ENCODE measurements at regions not wholly inside any gene's neighbourhood (a gene's known extent, or its start where the extent isn't known, plus 50 kb on each side); places are given as distances from the start of the nearest gene placed in this dataset.
"Not testable (repeated sequence)": the region's sequence is repeated elsewhere in the genome, so short reads cannot be mapped to it uniquely, and the experiment has no call there.

DNA sequence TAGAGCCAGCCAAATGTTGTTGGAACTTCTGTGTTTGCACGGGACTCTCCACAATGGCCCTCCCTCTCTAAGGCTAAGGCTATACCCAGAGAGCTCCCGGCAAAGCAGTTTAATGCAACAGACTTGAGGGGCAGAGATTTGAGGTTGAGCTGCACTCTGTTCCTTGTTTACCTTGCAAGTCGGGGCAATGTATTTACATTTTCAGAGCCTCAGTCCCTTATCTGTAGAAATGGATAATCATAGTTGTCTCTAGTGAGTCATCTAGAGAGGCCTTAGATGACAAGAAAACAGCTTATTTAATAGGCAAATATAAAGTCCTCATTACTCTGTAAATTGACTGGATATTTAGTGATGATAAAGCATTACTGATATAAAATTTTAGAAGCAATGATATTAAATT lies 917.7 kb downstream of the MCTP2 start:
- Histone ChIP-seq H3K36me3 (ENCODE audit: control insufficient read depth, low read length) (no peaks in the 10 kb centered on the region), H3K27ac (ENCODE audit: low read depth, low read length) (no peak overlapping the region), H3K4me1 (ENCODE audit: control insufficient read depth, low read length) (no peaks in the 10 kb centered on the region), H3K9me3 (ENCODE audit: control insufficient read depth, insufficient read depth, low read length) (no peaks in the 10 kb centered on the region), H3K4me2 (ENCODE audit: low read length) (no peak overlapping the region), H3F3A (ENCODE audit: control insufficient read depth, insufficient read depth) (no peaks in the 10 kb centered on the region), H3K9me2 (replicated peaks; ENCODE audit: control insufficient read depth, low read length) (no peaks in the 10 kb centered on the region), H3K27me3 (ENCODE audit: control insufficient read depth, low read length) (no peaks in the 10 kb centered on the region), H3K4me3 (ENCODE audit: low read length) (no peak overlapping the region), H3K79me2 (ENCODE audit: control insufficient read depth, low read length) (no peaks in the 10 kb centered on the region), H4K20me1 (ENCODE audit: control insufficient read depth, insufficient read depth, low read depth, low read length) (no peaks in the 10 kb centered on the region)
- TF ChIP-seq, protein P1, sequence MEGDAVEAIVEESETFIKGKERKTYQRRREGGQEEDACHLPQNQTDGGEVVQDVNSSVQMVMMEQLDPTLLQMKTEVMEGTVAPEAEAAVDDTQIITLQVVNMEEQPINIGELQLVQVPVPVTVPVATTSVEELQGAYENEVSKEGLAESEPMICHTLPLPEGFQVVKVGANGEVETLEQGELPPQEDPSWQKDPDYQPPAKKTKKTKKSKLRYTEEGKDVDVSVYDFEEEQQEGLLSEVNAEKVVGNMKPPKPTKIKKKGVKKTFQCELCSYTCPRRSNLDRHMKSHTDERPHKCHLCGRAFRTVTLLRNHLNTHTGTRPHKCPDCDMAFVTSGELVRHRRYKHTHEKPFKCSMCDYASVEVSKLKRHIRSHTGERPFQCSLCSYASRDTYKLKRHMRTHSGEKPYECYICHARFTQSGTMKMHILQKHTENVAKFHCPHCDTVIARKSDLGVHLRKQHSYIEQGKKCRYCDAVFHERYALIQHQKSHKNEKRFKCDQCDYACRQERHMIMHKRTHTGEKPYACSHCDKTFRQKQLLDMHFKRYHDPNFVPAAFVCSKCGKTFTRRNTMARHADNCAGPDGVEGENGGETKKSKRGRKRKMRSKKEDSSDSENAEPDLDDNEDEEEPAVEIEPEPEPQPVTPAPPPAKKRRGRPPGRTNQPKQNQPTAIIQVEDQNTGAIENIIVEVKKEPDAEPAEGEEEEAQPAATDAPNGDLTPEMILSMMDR (IDR thresholded peaks at IDR 0.05; ENCODE audit: low read depth, low read length, poor library complexity, severe bottlenecking): no peak
- TF ChIP-seq EZH2phosphoT487 (IDR thresholded peaks at IDR 0.05; ENCODE audit: borderline replicate concordance, low read length): no peak

DNA sequence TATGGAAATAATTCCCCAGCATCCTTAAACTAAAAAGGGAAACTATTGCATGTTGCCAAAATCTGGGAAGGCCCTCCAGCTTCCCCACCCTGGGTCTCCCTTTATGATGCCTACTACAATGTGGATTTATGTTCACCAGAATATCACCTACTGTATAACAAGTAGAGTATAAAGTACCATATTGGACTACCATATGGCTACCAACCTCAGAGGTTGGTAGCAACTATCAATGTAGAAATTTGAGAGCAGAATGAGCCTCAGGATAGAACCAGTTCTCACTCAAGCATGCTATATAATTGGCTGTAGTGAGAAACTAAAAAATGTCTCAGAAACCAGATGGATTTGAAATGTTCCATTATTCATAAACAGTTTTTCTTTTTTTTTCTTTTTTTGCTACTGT lies 918.4 kb downstream of the MCTP2 start:
- TF ChIP-seq EZH2phosphoT487 (IDR thresholded peaks at IDR 0.05; ENCODE audit: borderline replicate concordance, low read length): no peak
- TF ChIP-seq, protein P1 (IDR thresholded peaks at IDR 0.05; ENCODE audit: low read depth, low read length, poor library complexity, severe bottlenecking): no peak
- Histone ChIP-seq H3K9me3 (ENCODE audit: control insufficient read depth, insufficient read depth, low read length) (no peaks in the 10 kb centered on the region), H3K36me3 (ENCODE audit: control insufficient read depth, low read length) (no peaks in the 10 kb centered on the region)

DNA sequence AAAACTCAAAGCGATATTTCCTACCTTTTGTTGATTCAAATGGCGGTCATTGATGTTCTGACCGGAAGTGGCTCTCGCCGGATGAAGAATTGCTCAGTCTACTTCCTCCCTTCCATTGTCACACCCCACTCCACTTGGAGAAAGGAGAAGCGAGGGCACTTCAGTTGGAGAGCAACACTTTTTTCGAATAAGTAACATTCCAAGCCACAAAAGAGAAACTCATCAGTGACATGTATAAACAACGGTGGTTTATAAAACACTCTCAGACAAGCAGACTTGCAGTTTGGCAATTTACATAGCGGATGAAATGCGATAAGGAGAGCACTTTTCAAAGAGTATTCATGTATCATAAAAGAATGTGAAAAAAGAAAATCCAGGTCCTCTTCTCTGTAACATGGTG lies 919.1 kb downstream of the MCTP2 start:
- H3K4me3 ChIP-seq (ENCODE audit: low read length): no peak overlapping the region
- no peaks in the 10 kb centered on the region for H3K79me2 ChIP-seq (ENCODE audit: control insufficient read depth, low read length)
- no peak overlapping the region for H3K4me2 ChIP-seq (ENCODE audit: low read length)
- H3F3A ChIP-seq (ENCODE audit: control insufficient read depth, insufficient read depth): no peaks in the 10 kb centered on the region
- no peaks in the 10 kb centered on the region for H3K4me1 ChIP-seq (ENCODE audit: control insufficient read depth, low read length)
- no peak overlapping the region for H3K27ac ChIP-seq (ENCODE audit: low read depth, low read length)
- H3K27me3 ChIP-seq (ENCODE audit: control insufficient read depth, low read length): no peaks in the 10 kb centered on the region
- no peaks in the 10 kb centered on the region for H4K20me1 ChIP-seq (ENCODE audit: control insufficient read depth, insufficient read depth, low read depth, low read length)
- TF ChIP-seq, protein P1 (IDR thresholded peaks at IDR 0.05; ENCODE audit: low read depth, low read length, poor library complexity, severe bottlenecking): no peak
- no peak for TF ChIP-seq EZH2phosphoT487 (IDR thresholded peaks at IDR 0.05; ENCODE audit: borderline replicate concordance, low read length)
- no peaks in the 10 kb centered on the region for H3K36me3 ChIP-seq (ENCODE audit: control insufficient read depth, low read length)
- no peaks in the 10 kb centered on the region for H3K9me2 ChIP-seq (replicated peaks; ENCODE audit: control insufficient read depth, low read length)
- no peaks in the 10 kb centered on the region for H3K9me3 ChIP-seq (ENCODE audit: control insufficient read depth, insufficient read depth, low read length)

More for the DNA sequence above, 918.4 kb downstream of the MCTP2 start:
- H3K79me2 ChIP-seq (ENCODE audit: control insufficient read depth, low read length): no peaks in the 10 kb centered on the region
- no peak overlapping the region for H3K4me2 ChIP-seq (ENCODE audit: low read length)
- no peak overlapping the region for H3K4me3 ChIP-seq (ENCODE audit: low read length)
- no peaks in the 10 kb centered on the region for H3K9me2 ChIP-seq (replicated peaks; ENCODE audit: control insufficient read depth, low read length)
- H3K27ac ChIP-seq (ENCODE audit: low read depth, low read length): no peak overlapping the region
- no peaks in the 10 kb centered on the region for H3F3A ChIP-seq (ENCODE audit: control insufficient read depth, insufficient read depth)
- no peaks in the 10 kb centered on the region for H4K20me1 ChIP-seq (ENCODE audit: control insufficient read depth, insufficient read depth, low read depth, low read length)
- H3K27me3 ChIP-seq (ENCODE audit: control insufficient read depth, low read length): no peaks in the 10 kb centered on the region
- H3K4me1 ChIP-seq (ENCODE audit: control insufficient read depth, low read length): no peaks in the 10 kb centered on the region

DNA sequence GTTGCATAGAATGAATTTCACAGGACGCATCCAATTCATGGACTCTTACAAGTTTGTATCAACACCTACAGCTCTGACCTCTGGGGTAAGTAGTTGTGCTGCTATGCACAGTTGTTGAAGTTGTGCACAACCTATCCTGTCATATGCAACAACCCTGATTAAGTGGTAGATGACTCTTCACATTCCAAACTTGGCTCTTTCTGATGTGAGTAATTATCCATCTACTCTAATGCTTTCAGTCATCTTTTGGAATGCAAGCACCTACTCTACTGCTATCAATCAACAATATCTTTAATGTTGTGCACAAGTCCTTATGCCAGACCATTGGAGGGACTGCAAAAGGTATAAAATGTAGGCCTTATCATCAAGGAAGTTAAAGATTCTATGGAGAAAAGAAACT lies 921.4 kb downstream of the MCTP2 start:
- Histone ChIP-seq H3K9me2 (replicated peaks; ENCODE audit: control insufficient read depth, low read length) (no peaks in the 10 kb centered on the region), H3F3A (ENCODE audit: control insufficient read depth, insufficient read depth) (no peaks in the 10 kb centered on the region), H3K79me2 (ENCODE audit: control insufficient read depth, low read length) (no peaks in the 10 kb centered on the region), H3K27ac (ENCODE audit: low read depth, low read length) (no peak overlapping the region), H3K4me2 (ENCODE audit: low read length) (no peak overlapping the region), H4K20me1 (ENCODE audit: control insufficient read depth, insufficient read depth, low read depth, low read length) (no peaks in the 10 kb centered on the region), H3K4me1 (ENCODE audit: control insufficient read depth, low read length) (no peaks in the 10 kb centered on the region), H3K9me3 (ENCODE audit: control insufficient read depth, insufficient read depth, low read length) (no peaks in the 10 kb centered on the region; the same call in 1 of the 2 replicates), H3K36me3 (ENCODE audit: control insufficient read depth, low read length) (no peaks in the 10 kb centered on the region), H3K4me3 (ENCODE audit: low read length) (no peak overlapping the region), H3K27me3 (ENCODE audit: control insufficient read depth, low read length) (no peaks in the 10 kb centered on the region)
- no peak for TF ChIP-seq EZH2phosphoT487 (IDR thresholded peaks at IDR 0.05; ENCODE audit: borderline replicate concordance, low read length)
- TF ChIP-seq, protein P1 (IDR thresholded peaks at IDR 0.05; ENCODE audit: low read depth, low read length, poor library complexity, severe bottlenecking): no peak

DNA sequence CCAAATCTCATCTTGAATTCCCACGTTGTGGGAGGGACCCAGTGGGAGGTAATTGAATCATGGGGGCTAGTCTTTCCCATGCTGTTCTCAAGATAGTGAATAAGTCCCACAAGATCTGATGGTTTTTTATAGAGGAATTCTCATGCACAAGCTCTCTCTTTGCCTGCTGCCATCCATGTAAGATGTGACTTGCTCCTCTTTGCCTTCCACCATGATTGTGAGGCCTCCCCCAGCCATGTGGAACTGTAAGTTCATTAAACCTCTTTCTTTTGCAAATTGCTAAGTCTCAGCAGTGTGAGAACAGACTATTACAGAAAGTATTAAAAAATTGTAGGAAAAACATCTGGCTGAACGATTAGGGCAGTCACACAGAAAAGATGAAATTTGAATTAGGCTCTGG lies 921.8 kb downstream of the MCTP2 start:
- H4K20me1 ChIP-seq (ENCODE audit: control insufficient read depth, insufficient read depth, low read depth, low read length); H3K9me3 ChIP-seq (ENCODE audit: control insufficient read depth, insufficient read depth, low read length); H3K36me3 ChIP-seq (ENCODE audit: control insufficient read depth, low read length); H3K4me2 ChIP-seq (ENCODE audit: low read length); H3K4me1 ChIP-seq (ENCODE audit: control insufficient read depth, low read length); H3K4me3 ChIP-seq (ENCODE audit: low read length); H3K27ac ChIP-seq (ENCODE audit: low read depth, low read length); H3K9me2 ChIP-seq (replicated peaks; ENCODE audit: control insufficient read depth, low read length); H3F3A ChIP-seq (ENCODE audit: control insufficient read depth, insufficient read depth); H3K27me3 ChIP-seq (ENCODE audit: control insufficient read depth, low read length); H3K79me2 ChIP-seq (ENCODE audit: control insufficient read depth, low read length): not testable (repeated sequence)

Measured in DOHH2 (cell line).